Nephron progenitor cell (in vitro differentiated cells): ENCODE measurements at regions not wholly inside any gene's neighbourhood (a gene's known extent, or its start where the extent isn't known, plus 50 kb on each side); places are given as distances from the start of the nearest gene placed in this dataset.
"Not testable (repeated sequence)": the region's sequence is repeated elsewhere in the genome, so short reads cannot be mapped to it uniquely, and the experiment has no call there.

Experiments used
- DNase-seq: peaks from one replicate; pipeline ENCODE4 v3.0.0; 2021
- H3K27ac Mint-ChIP-seq: 2 replicates; pipeline ENCODE4 v1.8.0; 2021; ENCODE audit warnings: mild to moderate bottlenecking, moderate library complexity, mixed read lengths
- H3K27me3 Mint-ChIP-seq: 2 replicates; pipeline ENCODE4 v1.8.0; 2021; ENCODE audit warnings: mild to moderate bottlenecking, low read depth, mixed read lengths; ENCODE audit not compliant: poor library complexity
- H3K36me3 Mint-ChIP-seq: 2 replicates; pipeline ENCODE4 v1.8.0; 2021; ENCODE audit warnings: low read depth, mixed read lengths
- H3K4me1 Mint-ChIP-seq: 2 replicates; pipeline ENCODE4 v1.8.0; 2021; ENCODE audit warnings: mixed read lengths
- H3K4me3 Mint-ChIP-seq: 2 replicates; pipeline ENCODE4 v1.8.0; 2021; ENCODE audit warnings: mild to moderate bottlenecking, moderate library complexity, mixed read lengths
- H3K9me3 Mint-ChIP-seq: 2 replicates; pipeline ENCODE4 v1.8.0; 2021; ENCODE audit warnings: mild to moderate bottlenecking, moderate library complexity, mixed read lengths
- CTCF ChIP-seq: fragments of 200-600 bp; sonication (generic); IDR thresholded peaks from 2 replicates; pipeline ENCODE4 v1.5.0; 2021; ENCODE audit warnings: antibody characterized with exemption

GRCh38 chr11:103609117-103610066 lies 427.0 kb upstream of the DDI1 start:
- DNase-seq: no peak
- H3K27me3 Mint-ChIP-seq: peaks cover 4% of the 10 kb centered on the region
- H3K4me3 Mint-ChIP-seq: no peak overlapping the region
- no peaks in the 10 kb centered on the region for H3K4me1 Mint-ChIP-seq
- no peak overlapping the region for H3K27ac Mint-ChIP-seq
- peak; percentile 20 for TF ChIP-seq CTCF
- peaks cover 9% of the 10 kb centered on the region for H3K9me3 Mint-ChIP-seq
- H3K36me3 Mint-ChIP-seq: no peaks in the 10 kb centered on the region

- no peak for TF ChIP-seq CTCF
- peaks cover 4% of the 10 kb centered on the region for H3K27me3 Mint-ChIP-seq
- no peak overlapping the region for H3K4me3 Mint-ChIP-seq
- no peak for DNase-seq
- no peak overlapping the region for H3K27ac Mint-ChIP-seq
- H3K36me3 Mint-ChIP-seq: no peaks in the 10 kb centered on the region
- peaks cover 9% of the 10 kb centered on the region for H3K9me3 Mint-ChIP-seq
- H3K4me1 Mint-ChIP-seq: no peaks in the 10 kb centered on the region
These were observed 426.0 kb upstream of the DDI1 start for GRCh38 chr11:103610435-103610834.

- not testable (repeated sequence) for H3K27ac Mint-ChIP-seq, H3K27me3 Mint-ChIP-seq, H3K9me3 Mint-ChIP-seq, H3K4me3 Mint-ChIP-seq, H3K4me1 Mint-ChIP-seq, H3K36me3 Mint-ChIP-seq, DNase-seq
These were observed 424.7 kb upstream of the DDI1 start for GRCh38 chr11:103611526-103612260.

GRCh38 chr11:103612451-103612850 lies 424.0 kb upstream of the DDI1 start:
- DNase-seq, H3K4me1 Mint-ChIP-seq, H3K27ac Mint-ChIP-seq, H3K36me3 Mint-ChIP-seq, H3K9me3 Mint-ChIP-seq, H3K27me3 Mint-ChIP-seq, H3K4me3 Mint-ChIP-seq: not testable (repeated sequence)

- not testable (repeated sequence) for DNase-seq, H3K9me3 Mint-ChIP-seq
These were observed 419.9 kb upstream of the DDI1 start for GRCh38 chr11:103616586-103616985.

GRCh38 chr11:103618528-103618927 lies 417.9 kb upstream of the DDI1 start:
- Mint-ChIP-seq H3K27ac (no peak overlapping the region), H3K9me3 (peaks cover 4% of the 10 kb centered on the region)

More at GRCh38 chr11:103616586-103616985, 419.9 kb upstream of the DDI1 start:
- H3K27ac Mint-ChIP-seq, H3K36me3 Mint-ChIP-seq, H3K4me3 Mint-ChIP-seq, H3K27me3 Mint-ChIP-seq, H3K4me1 Mint-ChIP-seq: not testable (repeated sequence)

More at GRCh38 chr11:103618528-103618927, 417.9 kb upstream of the DDI1 start:
- Mint-ChIP-seq H3K27me3 (no peaks in the 10 kb centered on the region), H3K36me3 (no peaks in the 10 kb centered on the region), H3K4me3 (no peak overlapping the region), H3K4me1 (no peaks in the 10 kb centered on the region)
- DNase-seq: no peak
- no peak for TF ChIP-seq CTCF
